MM.1S (cell line): ENCODE measurements at regions not wholly inside any gene's neighbourhood (a gene's known extent, or its start where the extent isn't known, plus 50 kb on each side); places are given as distances from the start of the nearest gene placed in this dataset.
"Not testable (repeated sequence)": the region's sequence is repeated elsewhere in the genome, so short reads cannot be mapped to it uniquely, and the experiment has no call there.

ENCODE experiments used
- EZH2 ChIP-seq: fragments of 300-600 bp; sonication (generic); optimal IDR thresholded peaks from 2 replicates; pipeline ENCODE3; 2017; ENCODE audit warnings: low read depth, mild to moderate bottlenecking, antibody characterized with exemption, low read length, mixed read lengths
- TF ChIP-seq, protein P1 (sequence below): fragments of 300-600 bp; sonication (generic); IDR thresholded peaks from 2 replicates; pipeline ENCODE4 v1.5.1; 2016; ENCODE audit warnings: antibody characterized with exemption, low read length, mixed read lengths

DNA sequence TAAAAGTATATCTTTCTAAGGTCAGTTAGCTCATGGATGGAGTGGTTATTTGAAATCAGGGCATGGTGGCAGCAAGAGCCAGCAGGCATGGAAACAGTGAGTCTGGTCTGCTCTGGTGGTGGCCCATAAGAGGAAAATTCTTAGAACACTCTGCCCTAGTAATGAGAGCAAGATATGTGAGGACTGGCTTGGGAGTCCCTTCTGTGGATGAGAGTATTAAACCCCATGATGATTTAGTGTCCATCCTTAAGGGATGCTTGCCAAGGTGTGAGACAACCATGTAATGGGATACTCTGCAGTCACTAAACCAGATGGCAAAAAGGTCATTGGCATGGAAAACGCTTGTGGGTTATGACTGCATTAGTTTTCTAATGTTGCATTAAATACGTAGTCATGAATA is 269.9 kb downstream of the BCL2L11 start:
- TF ChIP-seq, protein P1, sequence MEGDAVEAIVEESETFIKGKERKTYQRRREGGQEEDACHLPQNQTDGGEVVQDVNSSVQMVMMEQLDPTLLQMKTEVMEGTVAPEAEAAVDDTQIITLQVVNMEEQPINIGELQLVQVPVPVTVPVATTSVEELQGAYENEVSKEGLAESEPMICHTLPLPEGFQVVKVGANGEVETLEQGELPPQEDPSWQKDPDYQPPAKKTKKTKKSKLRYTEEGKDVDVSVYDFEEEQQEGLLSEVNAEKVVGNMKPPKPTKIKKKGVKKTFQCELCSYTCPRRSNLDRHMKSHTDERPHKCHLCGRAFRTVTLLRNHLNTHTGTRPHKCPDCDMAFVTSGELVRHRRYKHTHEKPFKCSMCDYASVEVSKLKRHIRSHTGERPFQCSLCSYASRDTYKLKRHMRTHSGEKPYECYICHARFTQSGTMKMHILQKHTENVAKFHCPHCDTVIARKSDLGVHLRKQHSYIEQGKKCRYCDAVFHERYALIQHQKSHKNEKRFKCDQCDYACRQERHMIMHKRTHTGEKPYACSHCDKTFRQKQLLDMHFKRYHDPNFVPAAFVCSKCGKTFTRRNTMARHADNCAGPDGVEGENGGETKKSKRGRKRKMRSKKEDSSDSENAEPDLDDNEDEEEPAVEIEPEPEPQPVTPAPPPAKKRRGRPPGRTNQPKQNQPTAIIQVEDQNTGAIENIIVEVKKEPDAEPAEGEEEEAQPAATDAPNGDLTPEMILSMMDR, result not testable (repeated sequence)
- TF ChIP-seq EZH2, result not testable (repeated sequence)
